ENCODE measurements at regions not wholly inside any gene's neighbourhood (a gene's known extent, or its start where the extent isn't known, plus 50 kb on each side); places are given as distances from the start of the nearest gene placed in this dataset.
"Not testable (repeated sequence)": the region's sequence is repeated elsewhere in the genome, so short reads cannot be mapped to it uniquely, and the experiment has no call there.

GRCh38 chr20:50449738-50450492 is 60.3 kb upstream of the PTPN1 start:
- no peak for DNase-seq (ENCODE audit: low spot score)

- DNase-seq (ENCODE audit: low spot score) = no peak
Observed at GRCh38 chr20:50450493-50450826, 59.7 kb upstream of the PTPN1 start.

GRCh38 chr20:50450881-50451752 is 59.1 kb upstream of the PTPN1 start:
- DNase-seq (ENCODE audit: low spot score) = peak; percentile 59

GRCh38 chr20:50451792-50452425 is 58.3 kb upstream of the PTPN1 start:
- not testable (repeated sequence) for DNase-seq (ENCODE audit: low spot score)

- DNase-seq (ENCODE audit: low spot score) = no peak
Observed at GRCh38 chr20:50453533-50454244, 56.5 kb upstream of the PTPN1 start.

GRCh38 chr20:50455245-50455644 is 54.9 kb upstream of the PTPN1 start:
- not testable (repeated sequence) for DNase-seq (ENCODE audit: low spot score)

GRCh38 chr20:50455656-50456451 is 54.3 kb upstream of the PTPN1 start:
- DNase-seq (ENCODE audit: low spot score) = no peak

GRCh38 chr20:50456452-50457324 is 53.5 kb upstream of the PTPN1 start:
- DNase-seq (ENCODE audit: low spot score) = no peak

GRCh38 chr20:50459124-50459918 is 50.9 kb upstream of the PTPN1 start:
- DNase-seq (ENCODE audit: low spot score) = no peak

GRCh38 chr20:50460115-50460607 is 50.0 kb upstream of the PTPN1 start:
- DNase-seq (ENCODE audit: low spot score) = no peak

All from SW480 (cell line).